ENCODE measurements at regions not wholly inside any gene's neighbourhood (a gene's known extent, or its start where the extent isn't known, plus 50 kb on each side); places are given as distances from the start of the nearest gene placed in this dataset.
"Not testable (repeated sequence)": the region's sequence is repeated elsewhere in the genome, so short reads cannot be mapped to it uniquely, and the experiment has no call there.

DNA sequence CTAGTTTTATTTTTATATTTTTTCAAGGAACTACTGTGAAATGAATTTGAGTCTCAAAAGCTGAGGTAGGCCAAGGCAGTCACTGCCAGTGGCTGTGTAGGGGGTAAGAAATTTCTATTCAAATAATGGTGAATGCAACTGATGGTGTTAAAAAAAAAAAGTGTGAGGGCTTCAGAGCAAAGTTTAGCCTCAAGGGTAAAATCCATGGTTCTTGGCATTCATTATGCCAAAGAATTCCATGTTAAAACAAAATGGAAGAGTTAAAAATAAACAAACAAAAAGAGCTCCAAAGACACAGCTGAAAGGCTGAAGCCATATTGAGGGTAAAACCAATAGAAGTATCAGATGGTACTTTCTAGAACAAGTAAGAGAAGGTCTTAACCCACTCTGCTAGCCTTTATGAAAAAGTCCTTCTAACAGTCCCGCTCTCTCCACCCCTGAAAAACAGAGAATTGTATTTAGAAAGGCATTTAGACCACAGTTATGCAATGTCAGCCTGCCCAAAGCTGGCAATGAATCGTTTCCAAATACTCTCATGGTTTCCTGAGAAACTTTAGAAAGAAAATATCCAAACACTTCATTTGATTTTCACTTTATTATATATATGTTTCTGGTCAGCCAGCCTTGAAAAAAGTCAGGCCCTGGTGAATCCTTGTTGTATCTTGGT lies 158.4 kb upstream of the GMNC start:
- no peak for DNase-seq
- Histone ChIP-seq H3K27ac (no peak overlapping the region), H3K27me3 (no peaks in the 10 kb centered on the region), H3K36me3 (replicated peaks in 1 of 2) (no peaks in the 10 kb centered on the region), H3K9me3 (replicated peaks in 1 of 3) (no peaks in the 10 kb centered on the region), H3K4me1 (replicated peaks in 1 of 2) (no peaks in the 10 kb centered on the region), H3K4me3 (no peak overlapping the region)
- TF ChIP-seq, protein P1, sequence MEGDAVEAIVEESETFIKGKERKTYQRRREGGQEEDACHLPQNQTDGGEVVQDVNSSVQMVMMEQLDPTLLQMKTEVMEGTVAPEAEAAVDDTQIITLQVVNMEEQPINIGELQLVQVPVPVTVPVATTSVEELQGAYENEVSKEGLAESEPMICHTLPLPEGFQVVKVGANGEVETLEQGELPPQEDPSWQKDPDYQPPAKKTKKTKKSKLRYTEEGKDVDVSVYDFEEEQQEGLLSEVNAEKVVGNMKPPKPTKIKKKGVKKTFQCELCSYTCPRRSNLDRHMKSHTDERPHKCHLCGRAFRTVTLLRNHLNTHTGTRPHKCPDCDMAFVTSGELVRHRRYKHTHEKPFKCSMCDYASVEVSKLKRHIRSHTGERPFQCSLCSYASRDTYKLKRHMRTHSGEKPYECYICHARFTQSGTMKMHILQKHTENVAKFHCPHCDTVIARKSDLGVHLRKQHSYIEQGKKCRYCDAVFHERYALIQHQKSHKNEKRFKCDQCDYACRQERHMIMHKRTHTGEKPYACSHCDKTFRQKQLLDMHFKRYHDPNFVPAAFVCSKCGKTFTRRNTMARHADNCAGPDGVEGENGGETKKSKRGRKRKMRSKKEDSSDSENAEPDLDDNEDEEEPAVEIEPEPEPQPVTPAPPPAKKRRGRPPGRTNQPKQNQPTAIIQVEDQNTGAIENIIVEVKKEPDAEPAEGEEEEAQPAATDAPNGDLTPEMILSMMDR (IDR thresholded peaks at IDR 0.05), result no peak
- no peak for TF ChIP-seq POLR2A (IDR thresholded peaks at IDR 0.05)
- WGBS, 4 donors, result 63 to 69% (median 66%) methylated on average over 2 of the region's 2 CpGs
- intact Hi-C loops (cut with DNase I), result no loop called here

DNA sequence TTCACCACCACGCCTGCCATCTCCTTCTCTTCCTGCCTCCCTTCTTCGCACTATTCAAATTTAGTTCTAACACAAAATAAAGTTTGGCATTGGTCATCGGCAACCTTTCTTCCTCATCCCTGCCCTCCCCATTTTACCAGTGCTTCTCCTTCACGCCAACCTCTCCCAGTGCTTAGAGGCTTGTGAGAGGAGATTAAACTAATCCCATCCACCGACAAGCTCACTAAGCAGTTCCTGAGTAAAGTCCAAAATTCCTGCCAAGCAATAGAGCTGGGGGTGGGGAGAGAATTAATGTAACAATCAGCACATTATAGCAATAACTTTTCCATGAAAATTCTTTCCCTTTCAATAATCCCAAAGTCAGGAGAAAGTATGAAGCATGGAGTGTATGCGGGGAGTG lies 157.4 kb upstream of the GMNC start:
- no peak for TF ChIP-seq POLR2A (IDR thresholded peaks at IDR 0.05)
- TF ChIP-seq, protein P1 (IDR thresholded peaks at IDR 0.05), result no peak
- DNase-seq, result no peak
- no peak overlapping the region for H3K27ac ChIP-seq
- H3K4me3 ChIP-seq, result no peak overlapping the region
- H3K9me3 ChIP-seq (replicated peaks in 1 of 3), result no peaks in the 10 kb centered on the region
- 83 to 92% (median 88%) methylated on average over 6 of the region's 6 CpGs for WGBS, 4 donors
- no peaks in the 10 kb centered on the region for H3K4me1 ChIP-seq (replicated peaks in 1 of 2)
- no peaks in the 10 kb centered on the region for H3K27me3 ChIP-seq
- H3K36me3 ChIP-seq (replicated peaks in 1 of 2), result no peaks in the 10 kb centered on the region
- intact Hi-C loops (cut with DNase I), result no loop called here

DNA sequence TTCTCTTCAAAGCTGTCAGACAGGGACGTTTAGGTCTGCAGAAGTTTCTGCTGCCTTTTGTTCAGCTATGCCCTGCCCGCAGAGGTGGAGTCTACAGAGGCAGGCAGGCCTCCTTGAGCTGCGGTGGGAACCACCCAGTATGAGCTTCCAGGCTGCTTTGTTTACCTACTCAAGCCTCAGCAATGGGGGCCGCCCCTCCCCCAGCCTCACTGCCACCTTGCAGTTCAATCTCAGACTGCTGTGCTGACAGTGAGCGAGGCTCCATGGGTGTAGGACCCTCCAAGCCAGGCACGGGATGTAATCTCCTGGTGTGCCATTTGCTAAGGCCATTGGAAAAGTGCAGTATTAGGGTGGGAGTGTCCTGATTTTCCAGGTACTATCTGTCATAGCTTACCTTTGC lies 153.5 kb upstream of the GMNC start:
- WGBS, 4 donors, result 68 to 80% (median 73%) methylated on average over 2 to 6 of the region's 6 CpGs
- H3K4me3 ChIP-seq; H3K4me1 ChIP-seq (replicated peaks in 1 of 2); H3K27me3 ChIP-seq; H3K36me3 ChIP-seq (replicated peaks in 1 of 2); H3K9me3 ChIP-seq (replicated peaks in 1 of 3); DNase-seq; H3K27ac ChIP-seq; intact Hi-C loops (cut with DNase I): not testable (repeated sequence)

DNA sequence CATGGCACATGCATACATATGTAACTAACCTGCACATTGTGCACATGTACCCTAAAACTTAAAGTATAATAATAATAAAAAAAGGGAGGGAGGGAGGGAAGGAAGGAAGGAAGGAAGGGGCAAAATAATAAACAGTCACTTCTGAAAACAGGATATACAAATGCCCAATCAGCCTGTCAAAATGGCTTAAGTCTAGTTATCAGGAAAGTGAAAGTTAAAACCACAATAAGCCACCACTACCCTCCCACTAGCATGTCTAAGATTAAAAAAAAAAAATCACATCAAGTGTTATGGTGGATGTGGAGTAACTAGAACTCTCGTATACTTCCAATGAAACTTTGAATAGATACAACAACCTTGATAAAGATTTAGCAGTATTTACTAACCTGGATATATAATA lies 145.6 kb upstream of the GMNC start:
- H3K9me3 ChIP-seq (replicated peaks in 1 of 3), result no peaks in the 10 kb centered on the region
- no peaks in the 10 kb centered on the region for H3K27me3 ChIP-seq
- no peaks in the 10 kb centered on the region for H3K36me3 ChIP-seq (replicated peaks in 1 of 2)
- TF ChIP-seq, protein P1 (IDR thresholded peaks at IDR 0.05), result no peak
- no peak for TF ChIP-seq POLR2A (IDR thresholded peaks at IDR 0.05)
- H3K4me1 ChIP-seq (replicated peaks in 1 of 2), result no peaks in the 10 kb centered on the region
- H3K27ac ChIP-seq, result no peak overlapping the region
- 56 to 77% (median 69%) methylated on average over 1 of the region's 1 CpG for WGBS, 4 donors
- no peak overlapping the region for H3K4me3 ChIP-seq
- intact Hi-C loops (cut with DNase I), result no loop called here
- DNase-seq, result no peak

DNA sequence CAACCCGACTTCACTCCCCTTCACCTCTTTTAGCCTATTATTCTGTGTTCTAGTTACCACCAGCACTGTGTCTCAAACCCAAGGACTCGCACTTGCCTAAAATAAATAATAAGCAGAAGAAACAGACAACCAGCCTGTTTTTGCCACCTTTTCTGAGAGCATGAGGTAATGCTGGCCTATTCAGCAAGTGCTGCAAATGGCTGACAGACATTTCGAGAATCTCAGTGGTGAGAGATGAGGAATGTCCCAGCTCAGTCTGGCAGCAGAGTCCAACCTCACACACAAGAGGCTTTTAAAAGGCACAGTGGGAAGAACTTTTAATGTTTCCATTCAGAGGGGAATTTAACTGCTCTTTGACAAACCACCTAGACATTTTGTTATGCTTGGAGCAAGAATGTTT lies 143.3 kb upstream of the GMNC start:
- Histone ChIP-seq H3K9me3 (replicated peaks in 1 of 3) (no peaks in the 10 kb centered on the region), H3K4me3 (no peak overlapping the region), H3K36me3 (replicated peaks in 1 of 2) (no peaks in the 10 kb centered on the region), H3K27ac (no peak overlapping the region), H3K4me1 (replicated peaks in 1 of 2) (no peaks in the 10 kb centered on the region), H3K27me3 (no peaks in the 10 kb centered on the region)
- no peak for DNase-seq
- no peak for TF ChIP-seq POLR2A (IDR thresholded peaks at IDR 0.05)
- TF ChIP-seq, protein P1 (IDR thresholded peaks at IDR 0.05), result no peak
- intact Hi-C loops (cut with DNase I), result no loop called here
- WGBS, 4 donors, result 61 to 72% (median 66%) methylated on average over 3 of the region's 3 CpGs
